ENCODE measurements at regions not wholly inside any gene's neighbourhood (a gene's known extent, or its start where the extent isn't known, plus 50 kb on each side); places are given as distances from the start of the nearest gene placed in this dataset.
"Not testable (repeated sequence)": the region's sequence is repeated elsewhere in the genome, so short reads cannot be mapped to it uniquely, and the experiment has no call there.

- no peak for TF ChIP-seq CTCF (IDR thresholded peaks at IDR 0.05; ENCODE audit: low read depth, low read length)
- DNase-seq (ENCODE audit: extremely low read depth, low read depth): no peak
These were observed 753.2 kb downstream of the ADCYAP1 start for GRCh38 chr18:1657876-1658275.

- no peak for DNase-seq (ENCODE audit: extremely low read depth, low read depth)
- TF ChIP-seq CTCF (IDR thresholded peaks at IDR 0.05; ENCODE audit: low read depth, low read length): no peak
These were observed 754.4 kb downstream of the ADCYAP1 start for GRCh38 chr18:1658908-1659566.

GRCh38 chr18:1663879-1664705, 759.4 kb downstream of the ADCYAP1 start:
- no peak for DNase-seq (ENCODE audit: extremely low read depth, low read depth)

GRCh38 chr18:1665079-1665478, 760.4 kb downstream of the ADCYAP1 start:
- TF ChIP-seq CTCF (IDR thresholded peaks at IDR 0.05; ENCODE audit: low read depth, low read length): no peak
- no peak for DNase-seq (ENCODE audit: extremely low read depth, low read depth)

More at GRCh38 chr18:1663879-1664705, 759.4 kb downstream of the ADCYAP1 start:
- TF ChIP-seq CTCF (IDR thresholded peaks at IDR 0.05; ENCODE audit: low read depth, low read length): peak; percentile 32

GRCh38 chr18:1668279-1668678, 763.6 kb downstream of the ADCYAP1 start:
- no peak for DNase-seq (ENCODE audit: extremely low read depth, low read depth)
- TF ChIP-seq CTCF (IDR thresholded peaks at IDR 0.05; ENCODE audit: low read depth, low read length): no peak

- not testable (repeated sequence) for DNase-seq (ENCODE audit: extremely low read depth, low read depth)
These were observed 767.0 kb downstream of the ADCYAP1 start for GRCh38 chr18:1671710-1672109.

GRCh38 chr18:1676387-1676786, 771.7 kb downstream of the ADCYAP1 start:
- TF ChIP-seq CTCF (IDR thresholded peaks at IDR 0.05; ENCODE audit: low read depth, low read length): no peak
- no peak for DNase-seq (ENCODE audit: extremely low read depth, low read depth)

Measured in AG09319 (cell line).